Breast epithelium (tissue), 4 donors: ENCODE measurements at regions not wholly inside any gene's neighbourhood (a gene's known extent, or its start where the extent isn't known, plus 50 kb on each side); places are given as distances from the start of the nearest gene placed in this dataset.

ENCODE experiments used
- DNase-seq, 2 donors: peaks; one replicate each; pipeline ENCODE4 v3.0.0-alpha.2; 2019; ENCODE audit warnings: low spot score in 2 of 2
- H3K27ac ChIP-seq, 2 donors: fragments of 200-600 bp; sonication (generic) in 1 of 2; one replicate each; pipeline ENCODE4 v1.5.1; 2016 to 2019; ENCODE audit warnings: mild to moderate bottlenecking in 1 of 2
- H3K27me3 ChIP-seq, 2 donors: fragments of 200-600 bp; sonication (generic) in 1 of 2; one replicate each; pipeline versions ENCODE4 v1.5.1 to v1.6.0; 2017 to 2019; ENCODE audit warnings: control low read depth in 1 of 2, mild to moderate bottlenecking in 1 of 2
- H3K36me3 ChIP-seq: fragments of 200-600 bp; one replicate; pipeline ENCODE4 v1.5.1; 2019
- H3K4me1 ChIP-seq, 2 donors: fragments of 200-600 bp; sonication (generic); one replicate each; pipeline ENCODE4 v1.5.1; 2016 to 2019; ENCODE audit warnings: control low read depth in 1 of 2
- H3K4me3 ChIP-seq, 3 donors: fragments of 200-600 bp; sonication (generic); 1 replicate in 2 of 3; 2 replicates in 1 of 3; pipeline ENCODE4 v1.5.1; 2016 to 2019; ENCODE audit warnings: mild to moderate bottlenecking in 3 of 3, moderate library complexity in 2 of 3
- H3K9me3 ChIP-seq, 2 donors: fragments of 200-600 bp; sonication (generic) in 1 of 2; one replicate each; pipeline ENCODE4 v1.5.1; 2016 to 2019; ENCODE audit warnings: control low read depth in 1 of 2
- POLR2A ChIP-seq: fragments of 450-650 bp; IDR thresholded peaks from one replicate; pipeline ENCODE4 v1.6.1; 2016; ENCODE audit warnings: antibody characterized with exemption, mild to moderate bottlenecking, moderate library complexity
- POLR2AphosphoS5 ChIP-seq, 3 donors: sonication (generic); formaldehyde crosslinking; IDR thresholded peaks; one replicate each; pipeline ENCODE4 v1.6.1; 2017; ENCODE audit warnings: antibody characterized with exemption in 3 of 3
- intact Hi-C: fragments of 100-400 bp; cut with DNase I; formaldehyde crosslinking; loops from one replicate; pipeline ENCODE4 v1.15.1; 2023; ENCODE audit warnings: low total_unique reads
- TF ChIP-seq, protein P1 (sequence below), 3 donors: fragments of 450-650 bp; IDR thresholded peaks; one replicate each; pipeline ENCODE4 v1.5.1; 2016 to 2017; ENCODE audit warnings: antibody characterized with exemption in 3 of 3, mild to moderate bottlenecking in 3 of 3, moderate library complexity in 3 of 3

DNA sequence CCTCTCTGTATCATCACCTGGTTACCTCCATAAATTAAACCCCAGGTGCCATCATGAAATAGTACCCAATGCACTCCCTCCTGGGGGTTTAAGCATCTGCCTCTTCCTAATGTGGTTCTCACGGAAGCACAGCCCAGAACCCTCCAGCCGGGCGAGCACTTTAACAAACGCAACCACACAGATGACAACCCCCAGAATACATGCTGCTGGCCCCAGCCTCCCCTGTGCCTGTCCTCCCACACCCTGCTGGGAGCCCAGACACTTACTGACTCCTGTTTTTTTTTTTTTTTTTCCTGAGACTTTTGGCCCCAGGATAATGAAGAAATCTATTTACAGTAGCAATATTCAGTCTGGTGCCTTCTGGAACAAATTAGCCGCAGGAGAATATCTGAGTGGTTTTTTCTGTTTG lies 50.0 kb upstream of the COL5A1 start:
- TF ChIP-seq, protein P1, sequence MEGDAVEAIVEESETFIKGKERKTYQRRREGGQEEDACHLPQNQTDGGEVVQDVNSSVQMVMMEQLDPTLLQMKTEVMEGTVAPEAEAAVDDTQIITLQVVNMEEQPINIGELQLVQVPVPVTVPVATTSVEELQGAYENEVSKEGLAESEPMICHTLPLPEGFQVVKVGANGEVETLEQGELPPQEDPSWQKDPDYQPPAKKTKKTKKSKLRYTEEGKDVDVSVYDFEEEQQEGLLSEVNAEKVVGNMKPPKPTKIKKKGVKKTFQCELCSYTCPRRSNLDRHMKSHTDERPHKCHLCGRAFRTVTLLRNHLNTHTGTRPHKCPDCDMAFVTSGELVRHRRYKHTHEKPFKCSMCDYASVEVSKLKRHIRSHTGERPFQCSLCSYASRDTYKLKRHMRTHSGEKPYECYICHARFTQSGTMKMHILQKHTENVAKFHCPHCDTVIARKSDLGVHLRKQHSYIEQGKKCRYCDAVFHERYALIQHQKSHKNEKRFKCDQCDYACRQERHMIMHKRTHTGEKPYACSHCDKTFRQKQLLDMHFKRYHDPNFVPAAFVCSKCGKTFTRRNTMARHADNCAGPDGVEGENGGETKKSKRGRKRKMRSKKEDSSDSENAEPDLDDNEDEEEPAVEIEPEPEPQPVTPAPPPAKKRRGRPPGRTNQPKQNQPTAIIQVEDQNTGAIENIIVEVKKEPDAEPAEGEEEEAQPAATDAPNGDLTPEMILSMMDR (IDR thresholded peaks at IDR 0.05), result no peak
- TF ChIP-seq POLR2AphosphoS5 (IDR thresholded peaks at IDR 0.05), result no peak
- TF ChIP-seq POLR2A, result no peak
- Histone ChIP-seq H3K27ac (peak overlapping the region; percentile 50 to 81), H3K9me3 (no peaks in the 10 kb centered on the region), H3K27me3 (no peaks in the 10 kb centered on the region), H3K4me3 (no peak overlapping the region), H3K36me3 (no peaks in the 10 kb centered on the region), H3K4me1 (no peaks in the 10 kb centered on the region)
- intact Hi-C loops, result no loop called here
- DNase-seq, result no peak
